ENCODE measurements at regions not wholly inside any gene's neighbourhood (a gene's known extent, or its start where the extent isn't known, plus 50 kb on each side); places are given as distances from the start of the nearest gene placed in this dataset.

DNA sequence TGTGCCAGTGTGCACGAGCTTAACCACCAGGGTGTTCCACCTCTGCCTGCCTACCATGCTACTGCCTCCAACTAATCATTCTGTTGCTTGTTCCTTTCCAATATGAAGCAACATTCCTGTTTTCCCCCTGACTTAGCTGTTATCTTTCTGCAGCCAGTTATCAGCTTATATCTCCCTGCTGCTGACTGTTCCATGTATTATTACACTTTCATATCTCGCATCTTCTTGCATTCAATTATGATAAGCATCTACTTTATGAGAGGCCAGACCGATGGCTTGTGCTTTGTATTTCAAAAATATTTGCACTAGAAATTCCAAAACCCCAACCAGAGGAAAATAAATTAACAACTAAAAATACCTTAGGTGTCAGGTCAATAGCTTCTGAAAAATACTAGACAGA, 394.0 kb upstream of the BRINP1 start:
- no peak overlapping the region for H3K27ac ChIP-seq (ENCODE audit: low read depth in 1 of 2, low read length in 1 of 2)
- H3K4me1 ChIP-seq (ENCODE audit: control insufficient read depth in 2 of 2, insufficient read depth in 2 of 2, low read length in 2 of 2) = no peaks in the 10 kb centered on the region

DNA sequence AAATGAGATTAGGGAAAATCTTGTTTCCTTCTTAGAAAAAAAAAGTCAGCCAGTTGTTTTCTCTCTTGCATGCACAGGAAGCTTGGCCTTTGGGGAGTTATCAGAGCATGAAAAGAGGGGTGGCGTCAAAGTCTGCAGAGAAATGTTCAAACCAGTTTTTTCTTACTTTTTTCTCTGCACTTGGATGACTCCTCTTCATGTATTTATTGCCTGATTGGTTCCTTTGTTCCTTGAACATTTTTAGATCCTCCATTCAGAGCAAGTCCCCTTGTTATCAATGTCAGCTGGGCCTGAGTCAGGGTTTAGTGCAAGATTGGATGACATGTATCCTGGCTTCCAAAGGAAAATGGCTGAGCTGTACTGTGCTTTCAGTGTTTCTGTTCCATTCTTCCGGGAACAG, 392.6 kb upstream of the BRINP1 start:
- Histone ChIP-seq H3K27ac (ENCODE audit: low read depth in 1 of 2, low read length in 1 of 2) (no peak overlapping the region), H3K36me3 (ENCODE audit: control insufficient read depth in 2 of 2, insufficient read depth in 2 of 2, low read length in 1 of 2) (no peaks in the 10 kb centered on the region), H3K27me3 (ENCODE audit: control insufficient read depth in 2 of 2, insufficient read depth in 1 of 2, low read length in 1 of 2) (no peaks in the 10 kb centered on the region), H3K9me3 (ENCODE audit: control insufficient read depth in 2 of 2, insufficient read depth in 1 of 2, low read length in 1 of 2) (no peaks in the 10 kb centered on the region), H3K4me1 (ENCODE audit: control insufficient read depth in 2 of 2, insufficient read depth in 2 of 2, low read length in 2 of 2) (no peaks in the 10 kb centered on the region), H3K4me3 (ENCODE audit: low read length in 2 of 2) (no peak overlapping the region)
- 89% methylated on average over 2 of the region's 2 CpGs for WGBS
- no peak for DNase-seq (ENCODE audit: low read depth in 6 of 9, low spot score in 9 of 9)

More for the DNA sequence above, 394.0 kb upstream of the BRINP1 start:
- WGBS = 73% methylated on average over 3 of the region's 3 CpGs
- Histone ChIP-seq H3K9me3 (ENCODE audit: control insufficient read depth in 2 of 2, insufficient read depth in 1 of 2, low read length in 1 of 2) (no peaks in the 10 kb centered on the region), H3K27me3 (ENCODE audit: control insufficient read depth in 2 of 2, insufficient read depth in 1 of 2, low read length in 1 of 2) (no peaks in the 10 kb centered on the region), H3K4me3 (ENCODE audit: low read length in 2 of 2) (no peak overlapping the region), H3K36me3 (ENCODE audit: control insufficient read depth in 2 of 2, insufficient read depth in 2 of 2, low read length in 1 of 2) (no peaks in the 10 kb centered on the region)
- DNase-seq (ENCODE audit: low read depth in 6 of 9, low spot score in 9 of 9) = no peak

DNA sequence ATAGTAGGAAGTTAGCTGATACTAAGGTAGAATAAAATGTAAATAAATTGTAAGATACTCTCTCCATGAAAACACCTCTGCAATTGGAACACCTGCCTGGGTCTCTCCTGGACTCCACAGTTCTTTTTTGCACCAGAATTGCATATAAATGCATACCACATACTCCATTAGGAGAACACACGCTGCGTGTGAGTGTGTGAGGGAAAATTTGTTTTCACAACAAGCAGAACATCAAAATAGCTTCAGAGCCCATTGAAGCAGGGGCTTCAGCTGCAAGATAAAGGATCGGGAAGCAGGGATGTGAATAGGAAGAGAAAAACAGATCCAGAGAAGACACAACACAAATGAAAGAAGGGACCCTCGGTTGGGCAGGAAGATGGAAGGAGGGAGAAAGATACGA, 389.8 kb upstream of the BRINP1 start:
- Histone ChIP-seq H3K9me3 (ENCODE audit: control insufficient read depth in 2 of 2, insufficient read depth in 1 of 2, low read length in 1 of 2) (no peaks in the 10 kb centered on the region), H3K27me3 (ENCODE audit: control insufficient read depth in 2 of 2, insufficient read depth in 1 of 2, low read length in 1 of 2) (no peaks in the 10 kb centered on the region), H3K27ac (ENCODE audit: low read depth in 1 of 2, low read length in 1 of 2) (no peak overlapping the region), H3K4me3 (ENCODE audit: low read length in 2 of 2) (no peak overlapping the region), H3K36me3 (ENCODE audit: control insufficient read depth in 2 of 2, insufficient read depth in 2 of 2, low read length in 1 of 2) (no peaks in the 10 kb centered on the region), H3K4me1 (ENCODE audit: control insufficient read depth in 2 of 2, insufficient read depth in 2 of 2, low read length in 2 of 2) (no peaks in the 10 kb centered on the region)
- 44% methylated on average over 5 of the region's 5 CpGs for WGBS
- no peak for DNase-seq (ENCODE audit: low read depth in 6 of 9, low spot score in 9 of 9)

DNA sequence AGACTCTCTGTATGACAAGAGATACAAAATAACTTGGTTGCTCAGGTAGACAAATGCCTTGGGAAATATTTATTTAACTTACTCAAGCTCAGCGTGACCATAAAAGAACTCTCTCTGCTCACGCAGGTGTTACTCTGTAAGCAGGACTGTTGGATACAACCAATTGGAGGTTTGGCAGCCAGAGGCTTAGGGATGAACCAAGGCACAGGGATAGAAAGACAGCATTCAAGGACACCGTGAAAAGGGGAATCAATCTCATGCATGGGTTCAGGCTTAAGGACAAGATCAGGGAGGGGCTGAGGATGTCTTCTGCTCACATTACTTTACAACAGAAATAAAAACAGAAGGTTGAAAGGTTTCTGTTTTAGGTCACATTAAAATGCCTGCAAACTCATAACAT, 389.0 kb upstream of the BRINP1 start:
- Histone ChIP-seq H3K4me1 (ENCODE audit: control insufficient read depth in 2 of 2, insufficient read depth in 2 of 2, low read length in 2 of 2) (no peaks in the 10 kb centered on the region), H3K4me3 (ENCODE audit: low read length in 2 of 2) (no peak overlapping the region), H3K36me3 (ENCODE audit: control insufficient read depth in 2 of 2, insufficient read depth in 2 of 2, low read length in 1 of 2) (no peaks in the 10 kb centered on the region), H3K27ac (ENCODE audit: low read depth in 1 of 2, low read length in 1 of 2) (no peak overlapping the region), H3K9me3 (ENCODE audit: control insufficient read depth in 2 of 2, insufficient read depth in 1 of 2, low read length in 1 of 2) (no peaks in the 10 kb centered on the region), H3K27me3 (ENCODE audit: control insufficient read depth in 2 of 2, insufficient read depth in 1 of 2, low read length in 1 of 2) (no peaks in the 10 kb centered on the region)
- WGBS = 70% methylated on average over 3 of the region's 3 CpGs
- no peak for DNase-seq (ENCODE audit: low read depth in 6 of 9, low spot score in 9 of 9)

DNA sequence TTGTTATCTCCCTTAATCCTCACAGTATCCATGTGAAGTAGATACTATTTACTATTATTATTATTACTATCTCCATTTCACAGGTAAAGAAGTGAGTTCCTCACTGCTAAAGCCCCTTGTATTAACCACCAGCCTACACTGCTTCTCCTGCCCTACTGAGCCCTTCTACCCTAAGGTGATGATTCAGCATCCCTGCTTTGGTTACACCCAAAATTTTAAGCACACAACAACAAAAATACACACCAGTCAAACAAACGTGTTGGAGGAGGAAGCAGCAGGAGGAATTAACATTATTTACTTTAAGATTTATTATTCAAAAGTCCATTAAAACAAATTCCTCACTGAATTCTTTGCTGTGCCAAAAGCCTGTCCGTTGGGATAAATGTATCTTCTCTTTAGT, 370.2 kb upstream of the BRINP1 start:
- WGBS = 58% methylated on average over 2 of the region's 2 CpGs
- Histone ChIP-seq H3K27ac (ENCODE audit: low read depth in 1 of 2, low read length in 1 of 2) (no peak overlapping the region), H3K9me3 (ENCODE audit: control insufficient read depth in 2 of 2, insufficient read depth in 1 of 2, low read length in 1 of 2) (no peaks in the 10 kb centered on the region), H3K27me3 (ENCODE audit: control insufficient read depth in 2 of 2, insufficient read depth in 1 of 2, low read length in 1 of 2) (no peaks in the 10 kb centered on the region), H3K4me1 (ENCODE audit: control insufficient read depth in 2 of 2, insufficient read depth in 2 of 2, low read length in 2 of 2) (no peaks in the 10 kb centered on the region), H3K36me3 (ENCODE audit: control insufficient read depth in 2 of 2, insufficient read depth in 2 of 2, low read length in 1 of 2) (no peaks in the 10 kb centered on the region), H3K4me3 (ENCODE audit: low read length in 2 of 2) (no peak overlapping the region)
- no peak for DNase-seq (ENCODE audit: low read depth in 6 of 9, low spot score in 9 of 9)

DNA sequence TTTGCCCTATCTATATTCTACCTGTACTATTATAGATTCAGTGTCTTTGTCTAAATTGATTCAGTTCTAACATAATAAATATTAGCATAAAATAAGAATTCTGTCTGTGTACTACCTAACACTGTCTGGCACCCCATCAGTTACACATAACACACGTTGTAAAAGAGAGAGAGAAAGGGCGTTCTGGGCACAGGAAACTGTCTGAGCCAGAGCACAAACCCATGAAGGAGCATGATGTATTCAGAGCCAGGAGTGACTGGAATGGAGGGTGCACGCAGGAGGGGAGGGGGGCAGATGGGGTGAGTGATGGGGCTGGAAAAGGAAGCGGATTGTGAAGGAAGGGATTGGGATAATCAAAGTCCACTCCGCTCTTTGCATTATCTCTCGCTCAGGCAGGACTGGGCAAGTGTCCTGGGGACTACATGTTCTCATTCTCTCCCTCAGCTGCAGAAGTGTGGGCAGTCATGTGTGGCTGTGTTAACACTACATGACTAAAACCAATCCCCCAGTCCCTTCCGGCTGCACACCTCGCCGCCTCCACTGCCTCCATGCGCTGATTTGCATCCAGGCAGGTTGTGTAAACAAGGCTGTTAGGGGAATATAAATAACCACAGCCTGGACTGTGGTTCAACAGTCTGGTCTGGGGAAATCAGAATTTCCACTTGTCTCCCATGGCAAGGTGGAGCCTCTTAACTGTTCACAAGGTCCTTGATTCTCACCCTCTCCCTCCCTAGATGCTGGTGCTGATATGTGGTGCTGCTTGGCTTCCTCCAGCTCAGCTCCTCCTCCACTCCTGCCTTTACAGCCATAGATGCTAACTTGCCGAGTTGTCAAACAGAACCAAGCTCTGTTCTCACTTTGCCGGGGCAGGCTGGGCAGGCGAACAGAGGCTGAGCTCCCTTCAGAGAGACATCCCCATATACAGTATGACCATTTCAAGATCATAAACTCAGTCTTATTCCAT, 367.5 kb upstream of the BRINP1 start:
- H3K4me1 ChIP-seq (ENCODE audit: control insufficient read depth in 2 of 2, insufficient read depth in 2 of 2, low read length in 2 of 2) = no peaks in the 10 kb centered on the region
- DNase-seq (ENCODE audit: low read depth in 6 of 9, low spot score in 9 of 9) = no peak
- no peaks in the 10 kb centered on the region for H3K36me3 ChIP-seq (ENCODE audit: control insufficient read depth in 2 of 2, insufficient read depth in 2 of 2, low read length in 1 of 2)
- no peaks in the 10 kb centered on the region for H3K27me3 ChIP-seq (ENCODE audit: control insufficient read depth in 2 of 2, insufficient read depth in 1 of 2, low read length in 1 of 2)
- H3K27ac ChIP-seq (ENCODE audit: low read depth in 1 of 2, low read length in 1 of 2) = no peak overlapping the region
- H3K9me3 ChIP-seq (ENCODE audit: control insufficient read depth in 2 of 2, insufficient read depth in 1 of 2, low read length in 1 of 2) = no peaks in the 10 kb centered on the region
- no peak overlapping the region for H3K4me3 ChIP-seq (ENCODE audit: low read length in 2 of 2)
- 55% methylated on average over 13 of the region's 13 CpGs for WGBS

DNA sequence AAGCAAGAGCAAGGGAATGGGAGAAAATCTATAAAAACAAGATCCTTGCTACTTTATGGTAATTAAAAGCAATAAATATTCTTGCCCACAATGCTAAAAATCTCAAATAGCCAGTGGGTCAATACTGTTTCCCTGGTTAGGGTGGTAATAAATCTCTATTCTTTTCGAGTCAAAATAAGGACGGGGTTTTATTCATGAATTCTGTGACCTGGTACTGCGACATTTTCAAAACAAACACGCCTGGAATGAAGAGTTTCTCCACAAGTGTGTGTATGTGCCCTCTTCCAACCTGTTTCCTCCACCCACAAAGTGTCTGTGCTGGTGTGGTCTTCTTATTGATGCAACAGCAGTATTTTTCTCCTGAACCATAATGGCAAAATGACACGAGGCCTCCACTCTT, 358.8 kb upstream of the BRINP1 start:
- Histone ChIP-seq H3K4me3 (ENCODE audit: low read length in 2 of 2) (no peak overlapping the region), H3K27me3 (ENCODE audit: control insufficient read depth in 2 of 2, insufficient read depth in 1 of 2, low read length in 1 of 2) (no peaks in the 10 kb centered on the region), H3K27ac (ENCODE audit: low read depth in 1 of 2, low read length in 1 of 2) (no peak overlapping the region), H3K4me1 (ENCODE audit: control insufficient read depth in 2 of 2, insufficient read depth in 2 of 2, low read length in 2 of 2) (no peaks in the 10 kb centered on the region), H3K9me3 (ENCODE audit: control insufficient read depth in 2 of 2, insufficient read depth in 1 of 2, low read length in 1 of 2) (no peaks in the 10 kb centered on the region), H3K36me3 (ENCODE audit: control insufficient read depth in 2 of 2, insufficient read depth in 2 of 2, low read length in 1 of 2) (no peaks in the 10 kb centered on the region)
- WGBS = 71% methylated on average over 5 of the region's 5 CpGs
- DNase-seq (ENCODE audit: low read depth in 6 of 9, low spot score in 9 of 9) = no peak

DNA sequence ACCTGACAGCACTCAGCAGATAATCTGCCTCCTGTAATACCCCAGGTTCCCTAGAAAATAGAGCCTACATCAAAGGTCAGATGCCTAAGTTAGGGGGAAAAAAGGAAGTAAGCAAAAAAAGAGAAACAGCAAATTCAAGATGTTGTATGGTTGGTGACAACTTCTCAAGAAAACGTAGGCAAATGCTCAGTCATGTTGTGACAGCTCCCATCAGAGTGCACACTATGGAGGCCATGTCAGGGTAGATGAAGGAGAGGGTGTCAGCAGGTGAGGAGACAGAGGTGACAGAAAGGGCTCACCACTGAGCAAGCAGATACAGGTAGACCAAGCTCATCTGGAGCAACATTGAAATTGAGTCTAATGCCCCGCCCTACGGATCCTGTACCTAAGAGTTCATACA, 356.8 kb upstream of the BRINP1 start:
- 78% methylated on average over 3 of the region's 3 CpGs for whole genome bisulfite sequencing
- DNase-seq (ENCODE audit: low read depth in 6 of 9, low spot score in 9 of 9) = no peak
- Histone ChIP-seq H3K27me3 (ENCODE audit: control insufficient read depth in 2 of 2, insufficient read depth in 1 of 2, low read length in 1 of 2) (no peaks in the 10 kb centered on the region), H3K36me3 (ENCODE audit: control insufficient read depth in 2 of 2, insufficient read depth in 2 of 2, low read length in 1 of 2) (no peaks in the 10 kb centered on the region), H3K4me1 (ENCODE audit: control insufficient read depth in 2 of 2, insufficient read depth in 2 of 2, low read length in 2 of 2) (no peaks in the 10 kb centered on the region), H3K4me3 (ENCODE audit: low read length in 2 of 2) (no peak overlapping the region), H3K27ac (ENCODE audit: low read depth in 1 of 2, low read length in 1 of 2) (no peak overlapping the region), H3K9me3 (ENCODE audit: control insufficient read depth in 2 of 2, insufficient read depth in 1 of 2, low read length in 1 of 2) (no peaks in the 10 kb centered on the region)

DNA sequence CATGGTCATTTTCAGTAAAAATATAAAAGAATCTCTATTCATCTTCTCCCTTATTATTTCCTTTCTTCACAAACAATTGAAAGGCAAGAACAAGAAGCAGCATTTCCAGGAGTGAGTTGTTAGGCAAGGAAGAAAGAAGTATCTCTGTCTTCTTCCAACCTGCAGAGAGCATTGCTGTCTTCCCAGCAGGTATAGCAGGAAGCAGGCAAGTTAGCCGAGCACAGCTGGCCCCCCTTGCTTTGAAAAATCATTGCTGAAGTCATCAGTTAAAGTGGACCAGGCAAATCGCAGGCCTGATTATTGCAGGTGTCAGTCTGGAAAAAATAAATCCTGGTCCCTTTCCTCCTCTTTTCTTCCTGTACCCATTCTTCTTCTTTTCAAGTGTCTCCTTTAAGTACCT, 353.1 kb upstream of the BRINP1 start:
- no peaks in the 10 kb centered on the region for H3K9me3 ChIP-seq (ENCODE audit: control insufficient read depth in 2 of 2, insufficient read depth in 1 of 2, low read length in 1 of 2)
- 41% methylated on average over 2 of the region's 2 CpGs for WGBS

More for the DNA sequence above, 353.1 kb upstream of the BRINP1 start:
- H3K27me3 ChIP-seq (ENCODE audit: control insufficient read depth in 2 of 2, insufficient read depth in 1 of 2, low read length in 1 of 2) = no peaks in the 10 kb centered on the region
- DNase-seq (ENCODE audit: low read depth in 6 of 9, low spot score in 9 of 9) = no peak
- no peaks in the 10 kb centered on the region for H3K36me3 ChIP-seq (ENCODE audit: control insufficient read depth in 2 of 2, insufficient read depth in 2 of 2, low read length in 1 of 2)
- no peaks in the 10 kb centered on the region for H3K4me1 ChIP-seq (ENCODE audit: control insufficient read depth in 2 of 2, insufficient read depth in 2 of 2, low read length in 2 of 2)
- H3K27ac ChIP-seq (ENCODE audit: low read depth in 1 of 2, low read length in 1 of 2) = no peak overlapping the region
- no peak overlapping the region for H3K4me3 ChIP-seq (ENCODE audit: low read length in 2 of 2)

All from thymus (tissue), 11 donors.